Stomach (tissue), 8 donors: ENCODE measurements at regions not wholly inside any gene's neighbourhood (a gene's known extent, or its start where the extent isn't known, plus 50 kb on each side); places are given as distances from the start of the nearest gene placed in this dataset.

Experiments
- DNase-seq, 2 donors: peaks; one replicate each; pipeline versions ENCODE4 v3.0.0 to v3.0.0-alpha.2; 2013 to 2019
- H3K27ac ChIP-seq, 5 donors: fragments of 200-600 bp in 4 of 5; sonication (generic) in 4 of 5; one replicate each; pipeline ENCODE4 v1.5.1; 2013 to 2019; ENCODE audit warnings: mild to moderate bottlenecking in 1 of 5, moderate library complexity in 1 of 5
- H3K27me3 ChIP-seq, 3 donors: fragments of 200-600 bp; sonication (generic); one replicate each; pipeline ENCODE4 v1.5.1; 2017 to 2019; ENCODE audit warnings: mixed run types in 1 of 3
- H3K36me3 ChIP-seq, 4 donors: fragments of 200-600 bp; sonication (generic); 1 replicate in 3 of 4; 2 replicates in 1 of 4; pipeline ENCODE4 v1.5.1; 2016 to 2019
- H3K4me1 ChIP-seq, 4 donors: fragments of 200-600 bp; sonication (generic); one replicate each; pipeline ENCODE4 v1.5.1; 2016 to 2019
- H3K4me3 ChIP-seq, 4 donors: fragments of 200-600 bp; sonication (generic) in 3 of 4; one replicate each; pipeline ENCODE4 v1.5.1; 2016 to 2019; ENCODE audit warnings: mild to moderate bottlenecking in 1 of 4
- H3K9me3 ChIP-seq, 4 donors: fragments of 200-600 bp; sonication (generic); one replicate each; pipeline ENCODE4 v1.5.1; 2016 to 2019
- EP300 ChIP-seq: sonication (generic); formaldehyde crosslinking; IDR thresholded peaks from one replicate; pipeline ENCODE4 v1.6.1; 2017; ENCODE audit warnings: antibody characterized with exemption
- POLR2A ChIP-seq, 4 donors: fragments of 450-650 bp; IDR thresholded peaks; one replicate each; pipeline ENCODE4 v1.6.1; 2016; ENCODE audit warnings: antibody characterized with exemption in 4 of 4, control low read depth in 2 of 4, mild to moderate bottlenecking in 1 of 4, moderate library complexity in 1 of 4
- POLR2AphosphoS5 ChIP-seq, 3 donors: sonication (generic); formaldehyde crosslinking; IDR thresholded peaks; one replicate each; pipeline ENCODE4 v1.6.1; 2016; ENCODE audit warnings: antibody characterized with exemption in 3 of 3
- WGBS, 5 donors: extraction: QIAGEN DNeasy Blood & Tissue Kit in 3 of 5; methylation state at CpG; one replicate each; pipeline versions ENCODE4 v1.1.5 to v1.1.7; 2013 to 2018; 5-methylcytosine and 5-hydroxymethylcytosine counted together
- intact Hi-C: fragments of 100-400 bp; cut with DNase I; formaldehyde crosslinking; loops from one replicate; pipeline ENCODE4 v1.15.1; 2023; ENCODE audit warnings: low total_unique reads
- TF ChIP-seq, protein P1 (sequence below), 7 experiments: fragments of 450-650 bp in 4 of 7; fragments of 200-600 bp in 3 of 7; sonication (generic) in 3 of 7; IDR thresholded peaks; one replicate each; pipeline ENCODE4 v1.5.1; 2016 to 2019; ENCODE audit warnings: antibody characterized with exemption in 7 of 7, control low read depth in 2 of 7, mild to moderate bottlenecking in 1 of 7
- donor health status: healthy with polysubstance abuse.
- donor health status: Bipolar disorder and iron deficiency.
- donor health status: healthy.

GRCh38 chr13:82305588-82305987 lies 1576.7 kb downstream of the SLITRK1 start:
- TF ChIP-seq, protein P1, sequence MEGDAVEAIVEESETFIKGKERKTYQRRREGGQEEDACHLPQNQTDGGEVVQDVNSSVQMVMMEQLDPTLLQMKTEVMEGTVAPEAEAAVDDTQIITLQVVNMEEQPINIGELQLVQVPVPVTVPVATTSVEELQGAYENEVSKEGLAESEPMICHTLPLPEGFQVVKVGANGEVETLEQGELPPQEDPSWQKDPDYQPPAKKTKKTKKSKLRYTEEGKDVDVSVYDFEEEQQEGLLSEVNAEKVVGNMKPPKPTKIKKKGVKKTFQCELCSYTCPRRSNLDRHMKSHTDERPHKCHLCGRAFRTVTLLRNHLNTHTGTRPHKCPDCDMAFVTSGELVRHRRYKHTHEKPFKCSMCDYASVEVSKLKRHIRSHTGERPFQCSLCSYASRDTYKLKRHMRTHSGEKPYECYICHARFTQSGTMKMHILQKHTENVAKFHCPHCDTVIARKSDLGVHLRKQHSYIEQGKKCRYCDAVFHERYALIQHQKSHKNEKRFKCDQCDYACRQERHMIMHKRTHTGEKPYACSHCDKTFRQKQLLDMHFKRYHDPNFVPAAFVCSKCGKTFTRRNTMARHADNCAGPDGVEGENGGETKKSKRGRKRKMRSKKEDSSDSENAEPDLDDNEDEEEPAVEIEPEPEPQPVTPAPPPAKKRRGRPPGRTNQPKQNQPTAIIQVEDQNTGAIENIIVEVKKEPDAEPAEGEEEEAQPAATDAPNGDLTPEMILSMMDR (IDR thresholded peaks at IDR 0.05): no peak
- TF ChIP-seq POLR2AphosphoS5 (IDR thresholded peaks at IDR 0.05): no peak
- H3K9me3 ChIP-seq: peaks cover 0 to 3% (median 0%) of the 10 kb centered on the region in 4 donors
- 77 to 96% (median 86%) methylated on average over 1 of the region's 1 CpG for WGBS, 5 donors

DNA sequence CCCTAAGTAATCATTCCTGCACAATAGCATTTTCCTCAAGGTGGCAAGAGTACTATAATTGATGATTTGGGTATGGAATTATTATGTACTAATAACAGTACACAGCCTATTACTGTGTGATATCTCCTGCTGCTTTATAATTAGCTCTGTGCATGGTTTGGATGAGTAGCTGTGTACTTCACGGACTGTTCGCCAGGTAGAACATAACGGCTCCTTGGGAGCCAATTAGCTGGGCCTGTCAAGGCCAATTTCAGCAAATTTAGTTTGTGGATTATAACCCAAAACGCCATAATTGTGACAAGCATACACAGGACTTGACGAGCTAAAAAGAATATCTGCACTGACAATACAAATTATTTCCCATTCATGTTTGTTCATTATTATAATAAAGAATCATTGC lies 1584.2 kb downstream of the SLITRK1 start:
- no peaks in the 10 kb centered on the region for H3K36me3 ChIP-seq
- TF ChIP-seq, protein P1 (IDR thresholded peaks at IDR 0.05): no peak
- TF ChIP-seq EP300: no peak
- TF ChIP-seq POLR2AphosphoS5 (IDR thresholded peaks at IDR 0.05): no peak
- TF ChIP-seq POLR2A (IDR thresholded peaks at IDR 0.05): no peak
- intact Hi-C loops: no loop called here
- no peaks in the 10 kb centered on the region for H3K4me1 ChIP-seq
- H3K27ac ChIP-seq: no peak overlapping the region
- H3K27me3 ChIP-seq: no peaks in the 10 kb centered on the region
- no peak for DNase-seq
- H3K4me3 ChIP-seq: no peak overlapping the region
- WGBS, 5 donors: 87 to 94% (median 91%) methylated on average over 5 of the region's 5 CpGs
- peaks cover 0 to 6% (median 0%) of the 10 kb centered on the region in 4 donors for H3K9me3 ChIP-seq

More at GRCh38 chr13:82305588-82305987, 1576.7 kb downstream of the SLITRK1 start:
- DNase-seq: no peak
- intact Hi-C loops: no loop called here
- Histone ChIP-seq H3K27me3 (no peaks in the 10 kb centered on the region), H3K36me3 (no peaks in the 10 kb centered on the region), H3K27ac (no peak overlapping the region), H3K4me1 (no peaks in the 10 kb centered on the region), H3K4me3 (no peak overlapping the region)

GRCh38 chr13:82294226-82294625 lies 1588.0 kb downstream of the SLITRK1 start:
- H3K9me3 ChIP-seq: peaks cover 0 to 1% (median 0%) of the 10 kb centered on the region in 4 donors
- no peak overlapping the region for H3K27ac ChIP-seq
- 84 to 94% (median 91%) methylated on average over 6 of the region's 6 CpGs for WGBS, 5 donors
- H3K4me1 ChIP-seq: no peaks in the 10 kb centered on the region
- no peak for DNase-seq
- intact Hi-C loops: no loop called here
- no peak for TF ChIP-seq EP300
- no peak for TF ChIP-seq POLR2AphosphoS5 (IDR thresholded peaks at IDR 0.05)
- H3K27me3 ChIP-seq: no peaks in the 10 kb centered on the region
- no peak overlapping the region for H3K4me3 ChIP-seq
- no peaks in the 10 kb centered on the region for H3K36me3 ChIP-seq

DNA sequence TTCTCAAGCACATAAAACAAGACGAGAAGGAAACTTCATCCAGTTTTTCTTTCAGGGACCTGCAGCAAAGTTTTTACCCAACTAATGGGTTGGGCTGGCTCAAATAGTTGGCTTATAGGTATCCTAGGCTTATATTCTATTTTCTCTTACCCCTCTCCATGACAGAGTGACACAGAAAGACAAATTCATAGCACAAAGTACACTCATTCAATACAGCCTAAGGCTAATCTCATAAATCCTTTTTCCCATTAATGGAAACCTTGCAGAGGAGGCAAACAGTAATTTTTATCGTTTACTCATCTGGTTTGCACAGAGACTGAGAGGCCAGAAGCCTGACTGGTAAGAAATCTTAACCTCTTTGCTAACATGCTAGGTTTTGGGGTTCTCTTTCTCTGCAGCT lies 1589.9 kb downstream of the SLITRK1 start:
- Histone ChIP-seq H3K27me3 (no peaks in the 10 kb centered on the region), H3K36me3 (no peaks in the 10 kb centered on the region), H3K27ac (no peak overlapping the region), H3K9me3 (peaks cover 0 to 4% (median 0%) of the 10 kb centered on the region in 4 donors), H3K4me3 (no peak overlapping the region), H3K4me1 (no peaks in the 10 kb centered on the region)
- no peak for TF ChIP-seq POLR2AphosphoS5 (IDR thresholded peaks at IDR 0.05)
- TF ChIP-seq EP300: no peak
- TF ChIP-seq POLR2A (IDR thresholded peaks at IDR 0.05): no peak
- TF ChIP-seq, protein P1 (IDR thresholded peaks at IDR 0.05): no peak
- 56 to 76% (median 69%) methylated on average over 2 of the region's 2 CpGs for WGBS, 5 donors
- intact Hi-C loops: no loop called here
- DNase-seq: no peak

GRCh38 chr13:82291852-82292251 lies 1590.4 kb downstream of the SLITRK1 start:
- TF ChIP-seq POLR2AphosphoS5 (IDR thresholded peaks at IDR 0.05) (no peak), POLR2A (IDR thresholded peaks at IDR 0.05) (no peak), EP300 (no peak)
- H3K36me3 ChIP-seq: no peaks in the 10 kb centered on the region
- 56 to 72% (median 59%) methylated on average over 3 of the region's 3 CpGs for WGBS, 5 donors
- H3K4me1 ChIP-seq: no peaks in the 10 kb centered on the region
- intact Hi-C loops: no loop called here
- peaks cover 0 to 4% (median under 1%) of the 10 kb centered on the region in 4 donors for H3K9me3 ChIP-seq
- no peaks in the 10 kb centered on the region for H3K27me3 ChIP-seq
- no peak for DNase-seq
- no peak overlapping the region for H3K4me3 ChIP-seq
- no peak overlapping the region for H3K27ac ChIP-seq
